CD8-positive, alpha-beta memory T cell (primary cell): ENCODE measurements at regions not wholly inside any gene's neighbourhood (a gene's known extent, or its start where the extent isn't known, plus 50 kb on each side); places are given as distances from the start of the nearest gene placed in this dataset.
"Not testable (repeated sequence)": the region's sequence is repeated elsewhere in the genome, so short reads cannot be mapped to it uniquely, and the experiment has no call there.

Experiments used
- CTCF ChIA-PET: fragments of 350-600 bp; sonication (Branson Sonifier 250); formaldehyde crosslinking; loops from one replicate; lab custom pipeline; 2021; ENCODE audit warnings: antibody characterized with exemption; lab: Charles Lee
- POLR2A ChIA-PET: fragments of 350-600 bp; sonication (Branson Sonifier 250); formaldehyde crosslinking; loops from one replicate; lab custom pipeline; 2021; ENCODE audit warnings: antibody characterized with exemption; lab: Charles Lee
- DNase-seq, 5 donors: peaks; one replicate each; pipeline versions ENCODE4 v3.0.0 to v3.0.0-alpha.2; 2020 to 2022; ENCODE audit warnings: mixed read lengths in 1 of 5
- H3K27ac ChIP-seq: one replicate; pipeline ENCODE4 v1.7.0; 2013; ENCODE audit warnings: low read depth, mild to moderate bottlenecking, low read length, moderate library complexity
- H3K27me3 ChIP-seq: 2 replicates; pipeline ENCODE4 v1.7.0; 2013; ENCODE audit warnings: low read length, mild to moderate bottlenecking; ENCODE audit not compliant: insufficient read depth, poor library complexity, severe bottlenecking
- H3K36me3 ChIP-seq: 2 replicates; pipeline ENCODE4 v1.7.0; 2013; ENCODE audit warnings: mild to moderate bottlenecking, low read length, moderate library complexity; ENCODE audit not compliant: insufficient read depth
- H3K4me1 ChIP-seq: 2 replicates; pipeline ENCODE4 v1.7.0; 2013; ENCODE audit warnings: mild to moderate bottlenecking, low read length, moderate library complexity; ENCODE audit not compliant: insufficient read depth
- H3K4me3 ChIP-seq: 2 replicates; pipeline ENCODE4 v1.7.0; 2013; ENCODE audit warnings: mild to moderate bottlenecking, low read length
- H3K9me3 ChIP-seq: 2 replicates; pipeline ENCODE4 v1.7.0; 2013; ENCODE audit warnings: mild to moderate bottlenecking, low read length
- H3K27ac Mint-ChIP-seq, 8 donors: one replicate each; pipeline ENCODE4 v1.8.0; 2020 to 2021; ENCODE audit warnings: mixed read lengths in 8 of 8, mild to moderate bottlenecking in 6 of 8, inconsistent platforms in 3 of 8, moderate library complexity in 3 of 8
- H3K27me3 Mint-ChIP-seq, 2 donors: one replicate each; pipeline ENCODE4 v1.8.0; 2020 to 2021; ENCODE audit warnings: mixed read lengths in 2 of 2, mild to moderate bottlenecking in 1 of 2, moderate library complexity in 1 of 2
- H3K36me3 Mint-ChIP-seq, 3 donors: one replicate each; pipeline ENCODE4 v1.8.0; 2020 to 2021; ENCODE audit warnings: mixed read lengths in 3 of 3, inconsistent platforms in 1 of 3, mild to moderate bottlenecking in 1 of 3
- H3K4me1 Mint-ChIP-seq, 3 donors: one replicate each; pipeline ENCODE4 v1.8.0; 2020 to 2021; ENCODE audit warnings: mixed read lengths in 3 of 3, inconsistent platforms in 1 of 3, mild to moderate bottlenecking in 1 of 3
- H3K4me3 Mint-ChIP-seq, 7 donors: one replicate each; pipeline ENCODE4 v1.8.0; 2020 to 2021; ENCODE audit warnings: mixed read lengths in 7 of 7, mild to moderate bottlenecking in 6 of 7, moderate library complexity in 4 of 7, inconsistent platforms in 2 of 7
- H3K9me3 Mint-ChIP-seq, 5 donors: one replicate each; pipeline ENCODE4 v1.8.0; 2020 to 2022; ENCODE audit warnings: mixed read lengths in 5 of 5, mild to moderate bottlenecking in 3 of 5, moderate library complexity in 2 of 5, inconsistent platforms in 1 of 5

GRCh38 chrX:13386636-13387035 lies 66.8 kb upstream of the ATXN3L start:
- H3K27me3 Mint-ChIP-seq: peaks cover 0 to 9% of the 10 kb centered on the region in 2 donors
- DNase-seq: no peak
- no peaks in the 10 kb centered on the region for H3K36me3 ChIP-seq
- peaks cover 0 to 5% (median 4%) of the 10 kb centered on the region in 3 donors for H3K4me1 Mint-ChIP-seq
- peaks cover 0 to 2% (median 0%) of the 10 kb centered on the region in 5 donors for H3K9me3 Mint-ChIP-seq
- H3K27me3 ChIP-seq: no peaks in the 10 kb centered on the region
- peaks cover 0 to 2% (median 0%) of the 10 kb centered on the region in 3 donors for H3K36me3 Mint-ChIP-seq
- H3K4me1 ChIP-seq: no peaks in the 10 kb centered on the region
- H3K4me3 Mint-ChIP-seq: no peak overlapping the region
- no peak overlapping the region for H3K4me3 ChIP-seq
- ChIA-PET POLR2A (no interaction called here), CTCF (no interaction called here)
- H3K27ac ChIP-seq: no peak overlapping the region
- peak overlapping the region in 2 of 8 donors; percentile 7 to 8 for H3K27ac Mint-ChIP-seq
- no peaks in the 10 kb centered on the region for H3K9me3 ChIP-seq

- no peak for DNase-seq
- CTCF ChIA-PET: no interaction called here
- Mint-ChIP-seq H3K4me1 (peaks cover 0 to 5% (median 4%) of the 10 kb centered on the region in 3 donors), H3K36me3 (peaks cover 0 to 2% (median 0%) of the 10 kb centered on the region in 3 donors), H3K9me3 (peaks cover 0 to 2% (median 0%) of the 10 kb centered on the region in 5 donors), H3K27me3 (peaks cover 0 to 9% of the 10 kb centered on the region in 2 donors), H3K4me3 (no peak overlapping the region), H3K27ac (peak overlapping the region in 2 of 8 donors; percentile 26 to 43)
- H3K9me3 ChIP-seq: no peaks in the 10 kb centered on the region
- no peaks in the 10 kb centered on the region for H3K4me1 ChIP-seq
- POLR2A ChIA-PET: no interaction called here
- H3K27ac ChIP-seq: no peak overlapping the region
- no peaks in the 10 kb centered on the region for H3K36me3 ChIP-seq
- H3K4me3 ChIP-seq: no peak overlapping the region
- no peaks in the 10 kb centered on the region for H3K27me3 ChIP-seq
These were observed 66.2 kb upstream of the ATXN3L start for GRCh38 chrX:13386092-13386491.

GRCh38 chrX:13383907-13384306 lies 64.1 kb upstream of the ATXN3L start:
- H3K27ac ChIP-seq: no peak overlapping the region
- Mint-ChIP-seq H3K9me3 (no peaks in the 10 kb centered on the region), H3K4me3 (no peak overlapping the region), H3K27me3 (peaks cover 0 to 4% of the 10 kb centered on the region in 2 donors), H3K36me3 (peaks cover 0 to 2% (median 0%) of the 10 kb centered on the region in 3 donors), H3K4me1 (peaks cover 0 to 5% (median 4%) of the 10 kb centered on the region in 3 donors), H3K27ac (no peak overlapping the region)
- H3K36me3 ChIP-seq: no peaks in the 10 kb centered on the region
- no peak overlapping the region for H3K4me3 ChIP-seq
- DNase-seq: no peak
- H3K27me3 ChIP-seq: no peaks in the 10 kb centered on the region
- H3K9me3 ChIP-seq: no peaks in the 10 kb centered on the region
- CTCF ChIA-PET: no interaction called here
- POLR2A ChIA-PET: no interaction called here
- no peaks in the 10 kb centered on the region for H3K4me1 ChIP-seq

GRCh38 chrX:13381514-13381913 lies 61.7 kb upstream of the ATXN3L start:
- no peaks in the 10 kb centered on the region for H3K4me1 ChIP-seq
- H3K27me3 ChIP-seq: no peaks in the 10 kb centered on the region
- ChIA-PET POLR2A (no interaction called here), CTCF (no interaction called here)
- H3K36me3 ChIP-seq: no peaks in the 10 kb centered on the region
- Mint-ChIP-seq H3K9me3 (no peaks in the 10 kb centered on the region), H3K4me3 (no peak overlapping the region), H3K4me1 (no peaks in the 10 kb centered on the region), H3K27ac (no peak overlapping the region), H3K36me3 (peaks cover 0 to 2% (median 0%) of the 10 kb centered on the region in 3 donors), H3K27me3 (peaks cover 0 to 4% of the 10 kb centered on the region in 2 donors)
- no peak overlapping the region for H3K27ac ChIP-seq
- H3K4me3 ChIP-seq: no peak overlapping the region
- no peak for DNase-seq
- H3K9me3 ChIP-seq: no peaks in the 10 kb centered on the region

GRCh38 chrX:13380211-13380610 lies 60.4 kb upstream of the ATXN3L start:
- H3K4me1 Mint-ChIP-seq: no peaks in the 10 kb centered on the region
- H3K9me3 ChIP-seq: no peaks in the 10 kb centered on the region
- H3K4me3 ChIP-seq: no peak overlapping the region
- H3K27me3 Mint-ChIP-seq: peaks cover 0 to 4% of the 10 kb centered on the region in 2 donors
- no peaks in the 10 kb centered on the region for H3K27me3 ChIP-seq
- no peaks in the 10 kb centered on the region for H3K4me1 ChIP-seq
- no peaks in the 10 kb centered on the region for H3K36me3 ChIP-seq
- H3K27ac Mint-ChIP-seq: no peak overlapping the region
- DNase-seq: no peak
- CTCF ChIA-PET: no interaction called here
- H3K9me3 Mint-ChIP-seq: no peaks in the 10 kb centered on the region
- no peak overlapping the region for H3K4me3 Mint-ChIP-seq
- POLR2A ChIA-PET: no interaction called here
- no peak overlapping the region for H3K27ac ChIP-seq
- H3K36me3 Mint-ChIP-seq: peaks cover 0 to 2% (median 0%) of the 10 kb centered on the region in 3 donors

- H3K27me3 Mint-ChIP-seq, H3K27ac Mint-ChIP-seq, POLR2A ChIA-PET, H3K9me3 Mint-ChIP-seq, H3K4me1 Mint-ChIP-seq, H3K36me3 Mint-ChIP-seq, H3K4me3 Mint-ChIP-seq, CTCF ChIA-PET, H3K27me3 ChIP-seq, H3K4me1 ChIP-seq, H3K27ac ChIP-seq, H3K36me3 ChIP-seq, H3K9me3 ChIP-seq, H3K4me3 ChIP-seq: not testable (repeated sequence)
- DNase-seq: peak in 2 of 5 donors; percentile 11 to 43
These were observed 59.0 kb upstream of the ATXN3L start for GRCh38 chrX:13378562-13379518.

- ChIA-PET POLR2A (no interaction called here), CTCF (no interaction called here)
- H3K9me3 Mint-ChIP-seq: no peaks in the 10 kb centered on the region
- H3K27ac ChIP-seq: no peak overlapping the region
- no peaks in the 10 kb centered on the region for H3K36me3 Mint-ChIP-seq
- H3K27me3 ChIP-seq: no peaks in the 10 kb centered on the region
- no peak for DNase-seq
- no peak overlapping the region for H3K4me3 ChIP-seq
- H3K27ac Mint-ChIP-seq: no peak overlapping the region
- H3K4me1 Mint-ChIP-seq: no peaks in the 10 kb centered on the region
- no peaks in the 10 kb centered on the region for H3K36me3 ChIP-seq
- H3K27me3 Mint-ChIP-seq: peaks cover 0 to 4% of the 10 kb centered on the region in 2 donors
- H3K4me3 Mint-ChIP-seq: no peak overlapping the region
- H3K9me3 ChIP-seq: no peaks in the 10 kb centered on the region
- H3K4me1 ChIP-seq: no peaks in the 10 kb centered on the region
These were observed 57.7 kb upstream of the ATXN3L start for GRCh38 chrX:13377550-13377934.

GRCh38 chrX:13376857-13377549 lies 57.1 kb upstream of the ATXN3L start:
- H3K27me3 Mint-ChIP-seq: peaks cover 0 to 4% of the 10 kb centered on the region in 2 donors
- H3K27ac Mint-ChIP-seq: no peak overlapping the region
- ChIA-PET CTCF (no interaction called here), POLR2A (no interaction called here)
- no peaks in the 10 kb centered on the region for H3K4me1 Mint-ChIP-seq
- H3K9me3 Mint-ChIP-seq: no peaks in the 10 kb centered on the region
- H3K9me3 ChIP-seq: no peaks in the 10 kb centered on the region
- H3K36me3 Mint-ChIP-seq: no peaks in the 10 kb centered on the region
- H3K27ac ChIP-seq: no peak overlapping the region
- no peaks in the 10 kb centered on the region for H3K36me3 ChIP-seq
- H3K27me3 ChIP-seq: no peaks in the 10 kb centered on the region
- no peak overlapping the region for H3K4me3 Mint-ChIP-seq
- DNase-seq: no peak
- no peak overlapping the region for H3K4me3 ChIP-seq
- H3K4me1 ChIP-seq: no peaks in the 10 kb centered on the region
